Fibroblast of pulmonary artery (primary cell): ENCODE measurements at regions not wholly inside any gene's neighbourhood (a gene's known extent, or its start where the extent isn't known, plus 50 kb on each side); places are given as distances from the start of the nearest gene placed in this dataset.

Source experiments
- DNase-seq: peaks from one replicate; pipeline ENCODE4 v3.0.0-alpha.2; 2010; ENCODE audit warnings: low read depth
- H3K4me3 ChIP-seq: replicated peaks from 2 replicates; pipeline ENCODE4 v1.5.1; 2011; ENCODE audit warnings: low read depth, mild to moderate bottlenecking, control low read depth, low read length, moderate library complexity
- CTCF ChIP-seq: IDR thresholded peaks from 2 replicates; pipeline ENCODE4 v1.5.1; 2011; ENCODE audit warnings: mild to moderate bottlenecking, control low read depth, low read length, inconsistent platforms; ENCODE audit errors: missing control alignments

GRCh38 chr4:27270435-27270834 lies 409.8 kb downstream of the STIM2 start:
- no peak for DNase-seq
- H3K4me3 ChIP-seq, result no peak overlapping the region
- no peak for TF ChIP-seq CTCF

- DNase-seq, result no peak
- H3K4me3 ChIP-seq, result no peak overlapping the region
- no peak for TF ChIP-seq CTCF
Measured at GRCh38 chr4:27271555-27271954, 410.9 kb downstream of the STIM2 start.

DNA sequence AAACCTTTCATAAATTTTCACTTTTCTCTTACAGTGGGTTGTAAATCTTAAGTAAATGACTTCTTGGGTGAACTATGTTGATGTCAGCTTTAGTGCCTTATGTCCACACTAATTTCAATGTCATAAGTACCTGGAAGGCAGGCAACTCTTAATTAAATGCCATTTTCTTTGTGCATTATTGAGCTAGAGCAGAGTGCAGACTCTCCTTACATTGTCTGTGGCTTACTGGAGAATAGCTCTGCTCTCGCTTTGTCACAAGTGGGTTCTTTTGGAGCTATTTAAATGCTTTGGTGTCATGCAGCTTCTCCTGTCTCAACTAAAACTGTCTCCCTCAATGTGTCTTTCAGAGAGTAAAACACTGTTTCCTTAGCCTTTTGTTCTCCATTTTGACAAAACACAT lies 411.6 kb downstream of the STIM2 start:
- no peak for TF ChIP-seq CTCF
- no peak for DNase-seq
- no peak overlapping the region for H3K4me3 ChIP-seq

- no peak for TF ChIP-seq CTCF
- no peak overlapping the region for H3K4me3 ChIP-seq
- no peak for DNase-seq
Measured at GRCh38 chr4:27276307-27277073, 415.8 kb downstream of the STIM2 start.

GRCh38 chr4:27278615-27279375 lies 418.2 kb downstream of the STIM2 start:
- no peak overlapping the region for H3K4me3 ChIP-seq
- no peak for TF ChIP-seq CTCF
- DNase-seq, result peak; percentile 41

DNA sequence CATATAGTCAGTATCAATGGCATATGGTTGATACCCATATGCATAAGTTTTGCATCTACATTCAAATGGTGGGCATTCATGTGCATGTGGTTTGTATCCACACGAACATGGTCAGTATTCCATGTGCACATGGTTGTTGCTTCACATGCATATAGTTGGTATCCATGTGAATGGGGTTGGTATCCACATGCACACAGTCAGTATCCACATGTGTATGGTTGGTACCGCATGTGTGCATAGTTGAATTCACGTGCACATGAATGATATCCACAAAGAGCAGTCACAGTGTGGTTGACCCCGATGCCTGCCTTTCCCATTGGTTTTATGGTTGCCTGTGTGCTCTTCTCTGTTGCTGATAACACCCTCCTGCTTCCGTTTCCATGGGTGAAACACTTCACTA lies 427.9 kb downstream of the STIM2 start:
- no peak for DNase-seq
- TF ChIP-seq CTCF, result no peak

More for the DNA sequence above, 427.9 kb downstream of the STIM2 start:
- no peak overlapping the region for H3K4me3 ChIP-seq
